Suppressor macrophage treated with lipopolysaccharide for 1 hour (primary cell): ENCODE measurements at regions not wholly inside any gene's neighbourhood (a gene's known extent, or its start where the extent isn't known, plus 50 kb on each side); places are given as distances from the start of the nearest gene placed in this dataset.

ENCODE experiments used
- DNase-seq, 3 donors: peaks; one replicate each; pipeline ENCODE4 v3.0.0-alpha.2; 2020 to 2022

DNA sequence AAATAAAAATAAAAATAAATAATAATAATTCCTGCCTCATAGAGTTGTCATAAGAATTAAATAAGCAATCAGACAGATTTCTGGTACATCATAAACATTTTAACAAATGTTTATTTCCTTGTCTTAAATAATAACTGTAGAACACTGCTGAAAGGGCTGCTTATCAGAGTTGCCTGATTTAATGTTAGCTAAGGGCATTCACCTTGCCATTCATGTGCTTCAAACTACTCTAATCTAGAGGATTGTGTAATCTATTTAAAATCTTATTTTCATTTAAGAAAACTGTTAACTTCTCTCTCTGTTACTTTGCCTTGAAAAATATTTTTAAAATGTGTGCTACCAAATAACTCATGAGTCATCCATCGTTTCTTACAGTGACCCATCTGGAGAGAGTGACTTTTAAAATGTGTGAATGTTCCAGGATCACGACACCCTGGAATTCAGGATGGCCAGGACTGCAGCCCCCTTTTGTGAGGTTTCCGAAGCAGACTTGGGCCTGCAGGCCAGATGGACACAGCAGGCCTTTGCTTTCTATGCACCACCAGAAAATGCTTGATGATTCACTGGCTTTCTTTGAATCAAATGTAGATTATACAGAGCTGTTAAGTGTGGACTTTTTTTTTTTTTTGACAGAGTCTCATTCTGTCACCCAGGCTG lies 109.1 kb upstream of the TNS3 start:
- no peak for DNase-seq

DNA sequence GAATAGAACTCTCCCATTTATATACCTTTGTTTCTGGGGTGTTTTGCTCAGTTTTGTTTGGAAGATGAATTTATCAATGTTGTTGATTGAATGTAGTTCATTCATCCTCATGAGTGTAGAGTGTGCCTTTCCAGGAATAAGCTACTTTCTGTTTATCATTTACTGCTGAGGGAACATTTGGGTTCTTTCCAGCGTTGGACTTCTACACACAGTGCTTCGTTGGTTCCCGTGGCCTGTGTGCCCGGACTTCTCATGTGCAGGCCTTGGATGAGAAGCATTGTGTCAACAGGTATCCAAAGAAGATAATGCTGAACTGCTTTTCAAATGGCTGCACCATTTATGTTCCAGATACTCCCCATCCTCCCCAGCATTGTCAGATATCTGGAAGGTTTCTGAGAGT lies 107.6 kb upstream of the TNS3 start:
- no peak for DNase-seq

DNA sequence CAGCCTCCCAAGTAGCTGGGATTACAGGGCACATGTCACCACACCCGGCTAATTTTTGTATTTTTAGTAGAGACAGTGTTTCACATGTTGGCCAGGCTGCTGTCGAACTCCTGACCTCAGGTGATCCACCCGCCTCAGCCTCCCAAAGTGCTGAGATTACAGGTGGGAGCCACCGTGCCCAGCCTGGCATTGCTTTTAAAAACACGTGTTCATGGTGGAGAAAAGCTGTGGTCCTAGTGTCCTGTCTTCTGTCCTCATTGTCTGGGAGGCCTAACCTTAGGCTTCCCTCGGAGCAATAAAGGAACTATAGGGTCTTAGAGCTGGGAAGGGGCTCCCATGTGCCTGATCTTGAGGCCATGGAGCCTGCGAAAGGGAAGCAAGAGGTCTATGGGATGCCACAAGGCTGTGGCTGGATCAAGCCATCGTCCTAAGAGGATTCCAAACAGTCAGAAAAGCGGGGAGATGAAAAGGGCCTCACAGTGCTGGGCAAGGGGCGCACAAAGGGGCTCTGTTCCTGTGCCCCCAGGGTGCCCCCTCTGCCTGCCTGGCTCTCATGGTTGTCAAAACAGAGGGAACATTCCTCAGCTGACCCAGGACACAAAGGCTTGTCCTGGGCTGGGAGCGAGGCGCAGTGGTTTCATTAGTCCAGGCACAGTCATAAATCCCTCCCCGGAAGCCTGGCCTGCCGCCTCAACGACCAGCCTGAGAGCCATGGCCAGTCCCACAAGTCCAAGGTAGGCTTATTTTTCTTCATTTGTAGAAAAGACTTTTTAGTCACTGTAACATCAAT lies 106.6 kb upstream of the TNS3 start:
- DNase-seq: no peak

DNA sequence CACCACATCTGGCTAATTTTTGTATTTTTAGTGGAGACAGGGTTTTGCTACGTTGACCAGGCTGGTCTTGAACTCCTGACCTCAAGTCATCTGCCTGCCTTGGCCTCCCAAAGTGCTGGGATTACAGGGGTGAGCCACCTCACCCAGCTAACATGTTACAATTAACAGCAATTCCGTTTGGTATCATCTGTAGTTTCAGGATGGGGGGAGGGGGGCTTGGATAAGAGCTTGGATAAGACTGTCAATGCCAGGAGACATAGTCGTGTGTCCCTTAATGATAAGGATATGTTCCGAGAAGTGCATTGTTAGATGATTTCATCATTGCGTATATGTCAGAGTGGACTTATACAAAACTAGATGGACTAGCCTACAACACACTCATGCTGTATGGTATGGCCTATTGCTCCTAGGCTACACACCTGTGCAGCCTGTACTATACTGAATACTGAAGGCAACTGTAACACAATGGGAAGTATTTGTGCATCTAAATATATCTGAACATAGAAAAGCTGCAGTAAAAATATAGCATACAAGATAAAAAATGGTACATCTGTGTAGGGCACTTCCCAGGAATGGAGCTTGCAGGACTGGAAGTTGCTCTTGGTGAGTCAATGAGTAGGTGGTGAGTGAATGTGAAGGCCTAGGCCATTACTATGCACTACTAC lies 103.9 kb upstream of the TNS3 start:
- DNase-seq: peak; percentile 20 to 41 (median 41)

DNA sequence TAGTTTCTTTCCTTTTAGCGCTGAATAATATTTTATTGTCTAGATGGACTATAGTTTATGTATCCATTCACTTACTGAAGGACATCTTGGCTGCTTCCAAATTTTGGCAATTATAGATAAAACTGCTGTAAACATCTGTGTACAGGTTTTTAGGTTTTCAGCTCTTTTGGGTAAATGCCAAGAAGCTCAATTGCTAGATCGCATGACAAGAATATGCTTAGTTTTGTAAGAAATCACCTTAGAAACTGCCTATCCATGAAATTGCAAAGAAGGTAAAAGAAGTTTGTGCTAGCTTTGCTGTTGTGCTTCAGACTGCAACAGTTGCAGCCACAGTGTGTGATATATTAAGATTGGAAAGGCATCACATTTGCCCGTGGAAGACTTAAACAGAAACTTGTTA lies 103.2 kb upstream of the TNS3 start:
- no peak for DNase-seq

DNA sequence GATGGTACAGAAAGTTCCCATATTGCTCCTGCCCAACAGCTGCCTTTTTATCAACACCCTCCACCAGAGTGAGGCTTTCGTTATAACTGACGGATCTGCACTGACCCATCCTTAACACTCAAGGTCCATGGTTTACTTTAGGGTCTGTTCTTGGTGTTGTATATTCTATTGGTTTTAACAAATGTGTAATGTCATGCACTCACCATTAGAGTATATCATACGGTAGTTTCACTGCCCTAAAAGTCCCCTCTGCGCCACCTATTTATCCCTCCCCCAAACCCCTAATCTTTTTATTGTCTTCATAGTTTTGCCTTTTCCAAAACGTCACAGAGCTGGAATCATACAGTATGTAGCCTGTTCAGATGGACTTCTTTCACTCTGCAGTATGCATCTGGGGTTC lies 102.8 kb upstream of the TNS3 start:
- DNase-seq: no peak

DNA sequence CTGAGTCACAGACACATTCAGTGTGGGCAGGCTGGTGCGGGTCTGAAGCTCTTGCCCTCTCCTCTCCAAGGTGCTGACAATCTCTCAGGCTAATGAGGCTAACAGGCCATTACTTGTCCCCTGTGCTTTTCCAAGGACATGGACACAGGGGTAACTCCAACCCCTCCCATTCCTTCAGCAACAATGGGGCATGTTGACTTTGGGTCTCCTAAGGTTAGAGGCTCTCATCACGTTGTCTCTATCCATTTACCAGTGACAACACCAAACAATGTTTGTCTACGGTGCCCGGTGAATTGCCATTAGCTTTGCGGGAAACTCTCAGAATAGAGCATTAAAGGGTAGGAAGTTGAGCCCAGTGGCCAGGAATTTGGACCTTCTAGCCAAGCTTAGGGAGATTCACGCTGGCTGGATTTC lies 101.6 kb upstream of the TNS3 start:
- DNase-seq: no peak

DNA sequence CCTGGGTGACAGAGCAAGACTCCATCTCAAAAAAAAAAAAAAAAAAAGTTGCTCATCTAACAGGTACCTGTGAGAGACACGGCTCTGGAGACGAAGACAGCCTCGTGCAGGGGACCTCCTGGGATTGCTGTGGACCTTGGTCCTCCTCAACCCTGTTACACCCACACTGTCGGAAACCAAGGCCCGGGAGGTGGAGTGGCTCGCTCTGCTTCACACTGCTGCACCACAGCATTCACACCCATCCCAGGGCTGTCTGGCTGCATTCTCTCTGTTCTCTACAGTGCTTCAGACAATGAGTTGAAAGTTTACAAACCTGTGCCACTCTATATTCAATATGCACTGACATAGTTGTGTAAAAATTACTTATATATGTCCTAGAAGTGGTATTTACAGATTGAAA lies 101.0 kb upstream of the TNS3 start:
- no peak for DNase-seq

DNA sequence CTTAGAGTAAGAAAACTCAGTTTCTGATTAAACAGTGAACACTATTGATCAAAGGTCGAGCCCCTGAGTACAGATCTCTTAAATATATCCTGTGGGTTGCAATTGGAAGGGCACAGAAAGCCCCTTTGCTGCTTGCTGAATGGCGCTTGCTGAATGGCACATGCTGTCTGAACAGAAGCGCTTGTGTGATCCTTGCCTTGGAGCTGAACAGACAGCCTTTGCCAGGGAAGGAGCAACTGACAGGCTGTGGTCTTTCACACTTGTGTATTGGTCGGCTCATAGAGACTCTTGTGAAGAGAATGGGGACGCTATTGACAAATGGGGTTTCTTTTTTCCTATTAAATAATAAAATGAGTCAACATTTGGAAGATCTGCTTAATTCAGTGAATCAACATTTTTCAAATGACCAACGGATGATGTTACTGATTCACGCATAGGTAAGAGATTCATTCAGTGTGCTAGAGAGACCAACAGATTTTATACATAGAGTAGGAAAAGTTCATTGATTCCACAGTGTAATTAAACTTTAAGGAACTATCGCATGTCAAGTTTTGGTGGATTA lies 99.4 kb upstream of the TNS3 start:
- no peak for DNase-seq

DNA sequence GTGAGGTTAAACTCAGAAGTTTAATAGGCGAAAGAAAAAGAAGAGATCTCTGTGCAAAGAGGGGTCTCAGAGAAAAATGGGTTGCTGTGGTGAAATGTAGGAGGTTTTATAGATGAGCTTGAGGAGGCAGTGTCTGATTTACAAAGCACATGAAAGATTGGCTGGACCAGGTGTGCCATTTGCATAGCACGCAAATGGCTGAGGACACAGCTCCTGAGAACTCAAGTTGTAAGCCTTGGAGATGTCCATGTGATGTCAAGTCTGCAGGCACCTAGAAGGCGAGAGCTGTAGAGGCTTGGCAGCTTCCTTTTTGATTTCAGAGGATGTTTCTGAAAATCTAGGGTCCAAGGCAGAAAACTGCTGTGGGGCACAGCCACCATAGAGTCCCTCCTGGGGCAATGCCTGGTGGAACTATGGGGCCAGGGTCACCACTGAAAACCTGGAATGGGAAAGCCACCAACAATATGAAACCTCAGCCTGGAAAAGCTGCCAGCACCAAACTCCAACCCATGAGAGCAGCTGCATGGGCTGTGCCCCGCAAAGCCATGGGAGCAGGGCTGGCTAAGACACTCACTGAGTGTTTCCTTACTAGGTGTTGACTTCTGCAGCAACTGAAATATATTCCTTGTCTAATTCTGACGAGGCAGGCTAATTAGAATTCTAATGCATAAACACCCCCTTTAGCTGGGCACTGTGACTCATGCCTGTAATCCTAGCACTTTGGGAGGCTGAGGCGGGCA lies 96.9 kb upstream of the TNS3 start:
- DNase-seq: no peak

DNA sequence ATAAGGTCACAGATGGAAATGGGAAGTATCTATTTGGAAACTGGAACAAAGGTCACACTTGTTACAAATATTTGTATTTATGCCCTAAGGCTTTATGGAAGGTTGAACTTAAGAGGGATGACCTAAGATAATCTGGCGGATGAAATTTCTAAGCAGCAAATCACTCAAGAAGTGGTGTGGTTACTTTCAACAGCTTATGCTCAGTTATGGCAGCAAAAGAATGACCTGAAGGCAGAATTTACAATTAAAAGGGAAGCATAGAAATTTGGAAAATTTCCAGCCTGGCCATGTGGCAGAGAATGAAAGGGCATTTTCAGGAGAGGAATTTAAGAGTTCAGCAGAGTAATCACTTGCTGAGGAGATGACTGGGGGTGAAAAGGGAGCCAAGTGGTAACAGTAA lies 95.8 kb upstream of the TNS3 start:
- DNase-seq: peak; percentile 69 to 76 (median 75)

DNA sequence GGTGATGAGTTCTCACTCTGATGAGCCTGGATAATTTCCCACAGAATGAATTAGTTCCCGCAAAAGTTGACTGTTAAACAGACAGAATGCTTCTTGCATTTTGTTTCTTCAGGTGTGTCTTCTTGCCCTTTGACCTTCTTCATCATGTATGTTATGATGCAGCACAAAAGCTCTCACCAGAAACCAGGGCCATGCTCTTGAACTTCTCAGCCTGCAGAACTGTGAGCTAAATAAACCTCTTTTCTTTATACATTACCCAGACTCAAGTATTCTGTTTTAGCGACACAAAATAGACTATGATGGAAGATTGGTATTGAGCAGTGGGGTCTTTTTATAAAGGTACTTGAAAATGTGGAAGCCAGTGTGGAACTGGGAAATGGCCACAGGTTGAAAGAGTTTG lies 95.2 kb upstream of the TNS3 start:
- DNase-seq: no peak

DNA sequence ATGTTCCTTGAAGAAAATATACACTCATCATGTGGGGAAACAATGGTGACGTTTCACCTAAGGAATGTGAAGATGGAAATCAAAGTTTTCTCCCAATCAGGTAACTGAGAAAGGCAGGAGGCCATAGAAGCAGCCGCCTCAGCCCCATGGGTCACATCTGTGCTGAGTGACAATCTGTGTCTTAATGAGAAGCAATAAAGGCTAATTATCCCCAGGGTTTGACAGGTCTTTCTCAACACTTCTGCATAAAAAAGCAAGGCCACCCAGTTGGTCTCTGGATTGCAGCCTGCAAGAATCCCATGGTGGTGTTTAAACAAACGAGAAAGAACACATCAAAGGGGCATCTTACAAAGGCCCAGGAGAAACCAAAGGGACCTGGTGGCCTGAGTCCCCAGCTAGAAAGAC lies 91.1 kb upstream of the TNS3 start:
- no peak for DNase-seq

DNA sequence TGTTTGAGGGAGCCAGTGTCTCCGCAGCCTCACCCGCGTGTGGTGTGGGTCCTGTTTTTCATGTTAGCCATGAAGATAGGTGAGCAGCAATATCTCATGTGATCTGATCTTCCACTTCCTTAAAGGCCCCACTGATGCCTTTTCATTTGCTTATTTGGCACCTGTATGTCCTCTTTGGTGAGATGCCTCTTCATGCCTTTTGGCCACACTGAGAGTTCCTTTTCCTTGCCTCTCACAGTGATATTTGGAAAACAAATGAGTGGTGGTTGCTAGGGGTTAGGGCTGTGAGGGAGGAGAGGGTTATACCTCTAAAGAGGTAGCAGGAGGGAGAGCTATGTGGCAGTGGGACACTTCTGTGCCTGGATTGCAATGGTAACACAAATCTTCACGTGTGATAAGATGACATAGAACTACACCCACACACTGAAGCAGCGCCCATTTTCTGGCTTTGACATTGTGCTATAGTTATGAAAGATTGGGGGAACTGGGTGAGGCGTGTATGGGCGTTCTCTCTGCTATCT lies 90.4 kb upstream of the TNS3 start:
- peak in 2 of 3 donors; percentile 36 to 42 for DNase-seq

DNA sequence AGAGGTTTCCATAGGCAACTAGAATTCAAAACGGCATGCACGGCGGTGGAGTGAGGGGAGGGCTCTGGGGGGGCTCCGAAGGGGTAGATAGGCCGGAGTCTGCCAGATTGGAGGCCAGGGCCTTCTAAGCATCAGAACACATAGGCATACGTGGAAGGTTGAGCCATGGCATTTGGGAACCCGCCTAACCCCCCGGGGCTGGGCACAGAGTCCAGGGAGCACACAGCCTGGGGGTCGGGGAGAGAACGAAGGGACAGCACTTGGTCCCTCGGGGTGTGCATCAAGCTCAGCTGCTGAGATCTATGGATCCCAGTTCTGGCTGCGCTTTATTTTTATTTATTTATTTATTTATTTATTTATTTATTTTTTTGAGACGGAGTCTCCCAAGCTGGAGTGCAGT lies 89.4 kb upstream of the TNS3 start:
- DNase-seq: no peak

DNA sequence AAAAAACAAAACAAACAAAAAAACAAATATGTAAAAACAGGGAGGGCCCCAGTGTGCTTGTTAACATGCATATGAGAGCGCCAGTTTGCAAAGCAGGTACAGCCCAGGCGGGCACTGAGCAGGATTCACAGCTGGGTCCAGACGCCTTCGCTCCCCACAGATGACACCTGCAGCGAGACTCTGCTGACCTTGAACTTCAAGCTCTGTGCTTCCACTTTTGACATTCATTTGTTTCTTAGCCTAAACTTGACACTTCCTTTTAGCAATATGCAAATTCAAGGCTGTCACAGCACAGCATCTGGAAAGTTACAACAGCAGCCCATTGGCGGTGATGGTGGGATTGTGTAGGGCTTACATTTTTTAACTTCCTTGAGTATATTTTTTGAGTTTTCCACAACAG lies 88.8 kb upstream of the TNS3 start:
- DNase-seq: peak; percentile 58 to 80 (median 80)

DNA sequence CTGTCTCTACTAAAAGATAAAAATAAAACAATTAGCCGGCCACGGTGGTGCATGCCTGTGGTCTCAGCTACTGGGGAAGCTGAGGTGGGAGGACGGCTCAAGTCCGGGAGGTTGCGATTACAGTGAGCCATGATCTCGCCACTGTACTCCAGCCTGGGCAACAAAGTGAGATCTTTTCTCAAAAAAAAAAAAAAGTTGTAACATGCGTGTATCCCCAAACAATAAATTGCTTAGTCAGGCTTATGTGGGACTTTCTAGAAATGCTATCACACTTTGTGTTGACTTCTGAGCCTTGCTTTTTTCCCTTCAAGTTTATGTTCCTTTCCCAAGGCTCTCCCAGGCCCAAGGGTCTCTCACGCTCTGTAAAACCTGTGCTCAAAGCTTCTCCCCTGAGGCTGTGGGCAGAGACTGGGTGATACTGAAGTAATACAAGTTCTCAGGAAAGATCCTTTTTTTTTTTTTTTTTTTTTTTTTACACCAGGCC lies 88.0 kb upstream of the TNS3 start:
- DNase-seq: peak; percentile 54 to 69 (median 58)

DNA sequence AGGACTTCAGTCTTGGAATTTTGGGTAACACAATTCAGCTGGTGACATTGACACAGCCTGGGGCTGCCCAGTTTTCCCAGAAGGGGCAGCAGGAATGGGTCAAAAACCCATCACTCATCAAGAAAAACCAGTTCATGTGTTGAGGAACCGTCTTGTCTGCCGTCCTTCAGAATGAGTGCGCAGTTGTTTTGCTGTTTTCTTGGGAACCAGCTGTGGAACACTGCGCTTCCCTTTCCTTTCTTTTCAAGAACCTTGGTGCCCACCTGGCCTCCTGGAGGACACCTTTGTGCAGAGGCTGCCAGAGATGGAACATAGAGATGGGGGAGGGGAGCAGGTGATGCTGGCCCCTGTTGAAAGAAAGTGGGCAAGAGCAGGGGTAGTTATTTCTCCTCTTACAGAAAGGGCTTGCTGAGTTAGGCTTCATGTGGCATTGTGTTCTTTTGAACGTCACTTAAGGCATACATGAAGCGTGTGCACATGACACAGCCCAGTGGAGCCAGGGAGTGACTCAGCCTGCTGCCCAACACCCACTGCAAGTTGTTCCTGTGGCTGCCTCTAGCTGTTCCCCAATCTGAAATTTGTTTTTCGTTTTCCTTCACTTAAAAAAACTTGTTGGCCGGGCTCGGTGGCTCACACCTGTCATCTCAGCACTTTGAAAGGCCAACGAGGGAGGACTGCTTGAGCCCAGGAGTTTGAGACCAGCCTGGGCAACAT lies 87.4 kb upstream of the TNS3 start:
- DNase-seq: peak; percentile 91 to 94 (median 94)

DNA sequence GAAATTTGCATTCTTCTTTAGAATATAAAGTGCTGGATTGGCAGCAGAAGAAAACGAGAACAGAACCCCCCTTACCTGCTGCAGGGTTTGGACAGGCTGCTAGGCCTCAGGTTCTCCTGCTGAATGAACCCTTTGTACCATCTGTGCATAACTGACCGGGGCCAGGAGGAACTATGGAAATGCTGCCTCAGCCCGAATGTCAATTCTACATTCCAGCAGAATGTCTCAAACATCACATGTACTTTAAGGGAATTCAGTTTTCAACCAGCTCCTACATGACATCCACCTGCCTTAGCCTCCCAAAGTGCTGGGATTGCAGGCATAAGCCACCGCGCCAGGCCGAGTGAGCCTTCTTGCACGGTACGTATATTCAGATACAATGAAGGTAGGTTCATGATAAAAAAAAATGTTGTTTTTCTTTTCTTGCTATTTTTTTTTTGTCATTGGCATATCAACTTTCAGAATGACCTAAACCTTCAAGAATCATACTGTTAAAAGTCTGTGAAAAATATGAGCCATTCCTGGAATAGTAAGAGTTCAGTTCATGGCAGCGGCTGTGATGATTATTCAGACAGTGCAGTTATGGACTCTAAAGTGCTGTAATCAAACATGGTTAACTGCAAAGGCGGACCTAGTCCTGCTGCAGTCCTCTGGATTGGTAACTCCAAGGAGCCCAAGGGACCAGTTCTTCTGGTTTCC lies 84.4 kb upstream of the TNS3 start:
- DNase-seq: no peak

DNA sequence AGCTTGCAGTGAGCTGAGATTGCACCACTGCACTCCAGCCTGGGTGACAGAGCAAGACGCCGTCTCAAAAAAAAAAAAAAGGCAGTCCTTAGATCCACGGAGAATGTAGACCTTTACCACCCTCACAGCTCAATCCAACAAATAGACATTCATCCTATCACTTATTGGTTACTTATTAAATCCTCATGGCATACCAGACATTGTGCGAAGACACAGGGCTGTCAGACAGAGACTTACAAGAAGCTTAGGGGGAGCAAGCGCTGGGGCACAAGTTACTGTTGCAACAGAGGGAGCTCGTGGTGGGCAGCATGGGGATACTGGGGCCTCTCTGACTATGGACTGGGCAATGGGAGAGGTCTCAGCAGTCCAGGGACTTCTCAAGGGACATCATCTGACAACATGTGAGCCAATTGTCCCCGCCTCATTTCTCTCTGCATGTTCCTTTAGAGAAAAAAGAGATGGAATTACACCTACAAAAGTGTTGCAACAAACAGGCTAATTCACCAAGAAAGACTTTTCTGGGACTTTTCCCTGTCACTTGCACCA lies 82.8 kb upstream of the TNS3 start:
- DNase-seq: no peak

DNA sequence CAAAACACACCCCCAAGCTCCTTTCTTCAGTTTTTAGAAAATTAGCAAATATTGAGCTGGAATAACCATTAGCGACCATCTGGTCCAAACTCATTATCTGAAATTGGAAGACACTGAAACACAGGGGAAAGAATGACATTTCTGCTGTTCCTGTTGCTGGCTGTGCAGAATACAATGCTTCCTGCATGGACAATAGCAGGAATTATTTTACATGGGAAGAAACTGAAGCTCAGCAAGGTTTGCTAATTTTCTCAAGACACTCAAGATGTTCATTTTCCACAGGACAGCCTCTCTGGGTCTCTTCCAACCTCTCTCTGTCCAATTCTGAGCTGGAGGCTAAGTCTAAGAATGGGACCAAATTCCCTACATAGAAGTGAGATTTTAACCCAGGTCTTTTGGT lies 81.9 kb upstream of the TNS3 start:
- DNase-seq: no peak
